H9 (cell line): ENCODE measurements at regions not wholly inside any gene's neighbourhood (a gene's known extent, or its start where the extent isn't known, plus 50 kb on each side); places are given as distances from the start of the nearest gene placed in this dataset.

Source experiments
- DNase-seq: peaks from one replicate; pipeline ENCODE4 v3.0.0-alpha.2; 2017
- H2AFZ ChIP-seq: one replicate; pipeline ENCODE4 v1.6.1; 2013; ENCODE audit warnings: mild to moderate bottlenecking, low read length, control low read depth, moderate library complexity
- H2AK5ac ChIP-seq: 2 replicates; pipeline ENCODE4 v1.6.1; 2013; ENCODE audit warnings: low read length, control low read depth, mixed read lengths; ENCODE audit not compliant: insufficient read length
- H2BK120ac ChIP-seq: one replicate; pipeline ENCODE4 v1.6.1; 2013; ENCODE audit warnings: low read depth, mild to moderate bottlenecking, low read length, control low read depth, inconsistent platforms; ENCODE audit not compliant: poor library complexity, severe bottlenecking
- H2BK12ac ChIP-seq: 2 replicates; pipeline ENCODE4 v1.6.1; 2013; ENCODE audit warnings: low read length, control low read depth, mixed read lengths, low read depth; ENCODE audit not compliant: insufficient read length
- H2BK15ac ChIP-seq: 2 replicates; pipeline ENCODE4 v1.6.1; 2013; ENCODE audit warnings: low read depth, low read length, control low read depth
- H2BK20ac ChIP-seq: one replicate; pipeline ENCODE4 v1.6.1; 2013; ENCODE audit warnings: low read depth, mild to moderate bottlenecking, low read length, control low read depth, inconsistent platforms; ENCODE audit not compliant: poor library complexity, severe bottlenecking
- H2BK5ac ChIP-seq: 2 replicates; pipeline ENCODE4 v1.6.1; 2013; ENCODE audit warnings: low read length, control low read depth, mixed read lengths; ENCODE audit not compliant: insufficient read length
- H3K14ac ChIP-seq: 2 replicates; pipeline ENCODE4 v1.6.1; 2013; ENCODE audit warnings: low read length, control low read depth; ENCODE audit not compliant: insufficient read depth
- H3K18ac ChIP-seq: 2 replicates; pipeline ENCODE4 v1.6.1; 2013; ENCODE audit warnings: low read depth, mild to moderate bottlenecking, mixed read lengths, low read length, control low read depth; ENCODE audit not compliant: insufficient read length
- H3K23ac ChIP-seq: 2 replicates; pipeline ENCODE4 v1.6.1; 2013; ENCODE audit warnings: low read length, control low read depth, mixed read lengths, low read depth; ENCODE audit not compliant: insufficient read length
- H3K23me2 ChIP-seq: 2 replicates; pipeline ENCODE4 v1.6.1; 2013; ENCODE audit warnings: low read depth, mild to moderate bottlenecking, mixed read lengths, low read length, control low read depth; ENCODE audit not compliant: insufficient read length, poor library complexity, severe bottlenecking
- H3K27ac ChIP-seq: 2 replicates; pipeline ENCODE4 v1.5.1; 2013; ENCODE audit warnings: low read length, control low read depth, mixed read lengths, low read depth; ENCODE audit not compliant: insufficient read length
- H3K27me3 ChIP-seq: 2 replicates; pipeline ENCODE4 v1.6.1; 2013; ENCODE audit warnings: low read length, control low read depth, inconsistent platforms; ENCODE audit not compliant: insufficient read depth
- H3K4ac ChIP-seq: 2 replicates; pipeline ENCODE4 v1.6.1; 2013; ENCODE audit warnings: low read depth, mild to moderate bottlenecking, control low read depth, inconsistent platforms, low read length, moderate library complexity
- H3K4me1 ChIP-seq: 2 replicates; pipeline ENCODE4 v1.6.1; 2013; ENCODE audit warnings: low read length, control low read depth, inconsistent platforms; ENCODE audit not compliant: insufficient read depth
- H3K4me2 ChIP-seq: 2 replicates; pipeline ENCODE4 v1.6.1; 2013; ENCODE audit warnings: low read length, control low read depth, mixed read lengths; ENCODE audit not compliant: insufficient read length, insufficient read depth
- H3K56ac ChIP-seq: 2 replicates; pipeline ENCODE4 v1.6.1; 2013; ENCODE audit warnings: low read depth, mild to moderate bottlenecking, mixed read lengths, low read length, control low read depth; ENCODE audit not compliant: insufficient read length
- H3K79me1 ChIP-seq: 2 replicates; pipeline ENCODE4 v1.6.1; 2013; ENCODE audit warnings: low read depth, mild to moderate bottlenecking, moderate library complexity, low read length, control low read depth, inconsistent platforms; ENCODE audit not compliant: insufficient read depth, poor library complexity, severe bottlenecking
- H3K79me2 ChIP-seq: 2 replicates; pipeline ENCODE4 v1.6.1; 2013; ENCODE audit warnings: low read length, control low read depth, inconsistent platforms; ENCODE audit not compliant: insufficient read depth
- H3K9ac ChIP-seq: 2 replicates; pipeline ENCODE4 v1.6.1; 2013; ENCODE audit warnings: low read length, control low read depth, mixed read lengths; ENCODE audit not compliant: insufficient read length; ENCODE audit errors: extremely low read depth
- H3K9me3 ChIP-seq: one replicate; pipeline ENCODE4 v1.6.1; 2013; ENCODE audit warnings: low read depth, low read length, inconsistent platforms; ENCODE audit not compliant: control insufficient read depth
- H3T11ph ChIP-seq: one replicate; pipeline ENCODE4 v1.6.1; 2013; ENCODE audit warnings: mild to moderate bottlenecking, low read length, control low read depth, inconsistent platforms
- H4K20me1 ChIP-seq: one replicate; pipeline ENCODE4 v1.6.1; 2013; ENCODE audit not compliant: control insufficient read depth, insufficient read length, insufficient read depth
- H4K5ac ChIP-seq: 2 replicates; pipeline ENCODE4 v1.6.1; 2013; ENCODE audit warnings: low read depth, mild to moderate bottlenecking, mixed read lengths, low read length, control low read depth; ENCODE audit not compliant: insufficient read length
- H4K8ac ChIP-seq: replicated peaks from 2 replicates; pipeline ENCODE4 v1.6.1; 2013; ENCODE audit warnings: low read length, control low read depth, mixed read lengths, low read depth; ENCODE audit not compliant: insufficient read length
- H4K91ac ChIP-seq: 2 replicates; pipeline ENCODE4 v1.6.1; 2013; ENCODE audit warnings: low read depth, mild to moderate bottlenecking, moderate library complexity, mixed read lengths, low read length, control low read depth; ENCODE audit not compliant: insufficient read length
- H3K27ac Mint-ChIP-seq, 3 experiments: 2 replicates in 2 of 3; 3 replicates in 1 of 3; pipeline ENCODE4 v1.8.0; 2020 to 2021; ENCODE audit warnings: mixed read lengths in 3 of 3, mild to moderate bottlenecking in 1 of 3, moderate library complexity in 1 of 3
- H3K27me3 Mint-ChIP-seq: 2 replicates; pipeline ENCODE4 v1.8.0; 2021; ENCODE audit warnings: low read depth, mild to moderate bottlenecking, moderate library complexity, mixed read lengths
- H3K36me3 Mint-ChIP-seq, 3 experiments: 2 replicates in 2 of 3; 3 replicates in 1 of 3; pipeline ENCODE4 v1.8.0; 2020 to 2021; ENCODE audit warnings: low read depth in 3 of 3, mixed read lengths in 3 of 3; ENCODE audit not compliant: insufficient read depth in 1 of 3
- H3K4me1 Mint-ChIP-seq, 2 experiments: 2 replicates each; pipeline ENCODE4 v1.8.0; 2020; ENCODE audit warnings: mixed read lengths in 2 of 2
- H3K4me3 Mint-ChIP-seq, 2 experiments: 2 replicates in 1 of 2; 3 replicates in 1 of 2; pipeline ENCODE4 v1.8.0; 2020 to 2021; ENCODE audit warnings: mild to moderate bottlenecking in 2 of 2, mixed read lengths in 2 of 2, moderate library complexity in 1 of 2
- H3K9me3 Mint-ChIP-seq, 2 experiments: 2 replicates in 1 of 2; 3 replicates in 1 of 2; pipeline ENCODE4 v1.8.0; 2020; ENCODE audit warnings: mild to moderate bottlenecking in 2 of 2, mixed read lengths in 2 of 2, moderate library complexity in 1 of 2
- CTCF ChIP-seq: fragments of 200-600 bp; sonication (generic); conservative IDR thresholded peaks from 3 replicates; pipeline ENCODE4 v1.8.0; 2021; ENCODE audit warnings: antibody characterized with exemption, mild to moderate bottlenecking
- WGBS: extraction: QIAGEN DNeasy Blood & Tissue Kit; methylation state at CpG from one replicate; pipeline ENCODE4 v1.1.7; 2013; ENCODE audit warnings: missing lambda C conversion rate, low lambda C conversion rate, mixed read lengths; ENCODE audit not compliant: insufficient read length; ENCODE audit errors: extremely low coverage; 5-methylcytosine and 5-hydroxymethylcytosine counted together

DNA sequence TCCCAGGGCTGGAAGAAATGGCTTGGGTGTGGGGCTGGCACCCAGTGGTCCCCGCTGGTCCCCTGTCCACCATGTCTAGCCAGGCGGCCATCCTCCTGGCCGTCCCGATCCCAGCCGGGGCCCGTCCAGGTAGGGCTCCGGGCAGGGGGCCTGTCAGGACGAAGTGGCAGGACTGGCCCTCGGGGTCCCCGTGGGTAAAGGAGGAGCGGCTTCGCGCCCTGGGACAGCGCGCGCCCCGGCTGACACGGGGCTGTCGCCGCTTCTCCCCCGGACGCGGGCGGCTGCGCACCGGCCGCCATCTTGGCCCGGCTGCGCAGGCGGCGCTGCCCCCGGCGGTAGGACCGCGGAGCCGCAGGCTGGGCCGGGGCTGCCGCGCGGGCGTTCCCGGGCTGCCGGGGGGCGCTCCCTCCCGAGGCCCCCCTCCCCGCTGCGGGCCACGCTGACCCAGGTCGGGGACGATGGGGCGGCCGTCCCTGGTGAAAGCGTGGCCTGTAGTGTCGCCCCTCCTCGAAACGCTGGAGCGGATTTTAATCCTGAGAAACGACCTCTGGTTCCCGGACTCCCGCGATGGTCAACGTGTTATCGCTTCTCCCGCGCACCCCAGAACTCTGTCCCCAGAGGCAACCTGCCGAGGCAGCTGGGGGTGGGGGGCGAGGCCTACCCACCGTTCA is 60.4 kb upstream of the BCOR start:
- H3T11ph ChIP-seq = no peak overlapping the region
- H3K4me3 Mint-ChIP-seq = peak overlapping the region; percentile 77 to 80
- H4K8ac ChIP-seq = no peak overlapping the region
- H3K36me3 Mint-ChIP-seq = peaks cover 4 to 10% (median 9%) of the 10 kb centered on the region in 3 experiments
- no peaks in the 10 kb centered on the region for H3K79me1 ChIP-seq
- H2BK12ac ChIP-seq = no peak overlapping the region
- H3K79me2 ChIP-seq = no peaks in the 10 kb centered on the region; the same call in 1 of the 2 replicates
- H2BK5ac ChIP-seq = no peak overlapping the region
- H3K27me3 ChIP-seq = peaks cover 13% of the 10 kb centered on the region; the same call in 1 of the 2 replicates
- no peak overlapping the region for H2BK15ac ChIP-seq
- peak; percentile 68 for DNase-seq
- H4K91ac ChIP-seq = no peak overlapping the region
- H3K4me1 Mint-ChIP-seq = peaks cover 22 to 31% of the 10 kb centered on the region in 2 experiments
- H3K27ac Mint-ChIP-seq = peak overlapping the region in 2 of 3 experiments; percentile 91 to 99; a peak in 4 of 7 replicates
- H3K27ac ChIP-seq = peak overlapping the region; percentile 77
- H3K9me3 Mint-ChIP-seq = peaks cover 49 to 52% of the 10 kb centered on the region in 2 experiments
- H2BK120ac ChIP-seq = no peak overlapping the region
- no peak overlapping the region for H3K23ac ChIP-seq
- no CpG with 5 or more reads among the region's 68 CpGs for WGBS
- H3K14ac ChIP-seq = 0 out of 2 replicates have a peak overlapping the region, but pooled peaks have one; percentile 30
- peak overlapping the region; percentile 5 for H3K9ac ChIP-seq
- no peak overlapping the region for H3K18ac ChIP-seq
- TF ChIP-seq CTCF = peak; percentile 35; the same call in 2 of the 3 replicates
- no peaks in the 10 kb centered on the region for H4K20me1 ChIP-seq
- H2AFZ ChIP-seq = no peak overlapping the region
- no peak overlapping the region for H3K56ac ChIP-seq
- peaks cover 47% of the 10 kb centered on the region for H3K27me3 Mint-ChIP-seq
- H2BK20ac ChIP-seq = no peak overlapping the region
- peaks cover 28% of the 10 kb centered on the region for H3K23me2 ChIP-seq
- no peak overlapping the region for H2AK5ac ChIP-seq
- H3K4me2 ChIP-seq = peak overlapping the region; percentile 64
- no peaks in the 10 kb centered on the region for H3K9me3 ChIP-seq
- H3K4ac ChIP-seq = no peak overlapping the region
- no peak overlapping the region for H4K5ac ChIP-seq
- H3K4me1 ChIP-seq = no peaks in the 10 kb centered on the region; the same call in 1 of the 2 replicates
